ENCODE measurements at regions not wholly inside any gene's neighbourhood (a gene's known extent, or its start where the extent isn't known, plus 50 kb on each side); places are given as distances from the start of the nearest gene placed in this dataset.
A peak's percentile ranks its signal among the peaks of the same experiment; 100 is the strongest.

DNA sequence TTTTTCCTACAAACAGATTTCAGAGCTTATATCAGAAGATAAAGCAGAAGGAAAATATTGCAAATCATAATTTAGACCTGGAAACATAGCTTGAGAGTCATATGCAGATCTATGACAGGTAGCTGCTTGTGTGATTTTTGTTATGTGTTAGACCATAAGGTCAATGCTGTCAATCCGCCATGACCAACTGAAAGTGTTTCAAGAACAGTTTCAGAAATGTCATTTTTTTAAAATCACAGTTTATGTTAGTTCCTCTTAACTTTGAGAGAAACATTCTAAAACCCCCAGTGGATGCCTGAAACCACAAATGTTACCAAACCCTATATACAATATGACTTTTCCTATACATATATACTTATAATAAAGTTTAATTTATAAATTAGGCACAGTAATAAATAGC is 391.3 kb upstream of the FAM241A start:
- Histone ChIP-seq H3K4me1 (ENCODE audit: insufficient read depth, low read length) (no peaks in the 10 kb centered on the region), H2AFZ (ENCODE audit: low read depth, low read length) (no peak overlapping the region), H3K9me3 (ENCODE audit: low read length) (no peaks in the 10 kb centered on the region), H3K4me3 (ENCODE audit: low read length) (no peak overlapping the region), H3K27me3 (ENCODE audit: insufficient read depth, low read length) (no peaks in the 10 kb centered on the region), H3K36me3 (ENCODE audit: insufficient read depth, low read length) (no peaks in the 10 kb centered on the region)

DNA sequence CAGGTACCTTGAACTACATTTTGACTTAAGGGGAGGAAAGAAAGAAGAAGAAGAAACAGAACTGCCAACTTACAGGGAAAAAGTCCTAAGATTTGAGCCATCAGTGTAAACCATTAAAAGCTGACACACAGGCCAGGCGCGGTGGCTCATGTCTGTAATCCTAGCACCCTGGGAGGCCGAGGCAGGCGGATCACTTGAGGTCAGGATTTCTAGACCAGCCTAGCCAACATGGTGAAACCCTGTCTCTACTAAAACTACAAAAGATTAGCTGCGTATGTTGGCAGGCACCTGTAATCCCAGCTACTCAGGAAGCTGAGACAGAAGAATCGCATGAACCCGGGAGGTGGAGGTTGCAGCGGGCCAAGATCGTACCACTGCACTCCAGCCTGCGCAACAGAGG is 389.7 kb upstream of the FAM241A start:
- no peaks in the 10 kb centered on the region for H3K9me3 ChIP-seq (ENCODE audit: low read length)
- no peaks in the 10 kb centered on the region for H3K27me3 ChIP-seq (ENCODE audit: insufficient read depth, low read length)
- no peak overlapping the region for H2AFZ ChIP-seq (ENCODE audit: low read depth, low read length)
- no peaks in the 10 kb centered on the region for H3K36me3 ChIP-seq (ENCODE audit: insufficient read depth, low read length)
- H3K4me3 ChIP-seq (ENCODE audit: low read length), result no peak overlapping the region
- no peaks in the 10 kb centered on the region for H3K4me1 ChIP-seq (ENCODE audit: insufficient read depth, low read length)

DNA sequence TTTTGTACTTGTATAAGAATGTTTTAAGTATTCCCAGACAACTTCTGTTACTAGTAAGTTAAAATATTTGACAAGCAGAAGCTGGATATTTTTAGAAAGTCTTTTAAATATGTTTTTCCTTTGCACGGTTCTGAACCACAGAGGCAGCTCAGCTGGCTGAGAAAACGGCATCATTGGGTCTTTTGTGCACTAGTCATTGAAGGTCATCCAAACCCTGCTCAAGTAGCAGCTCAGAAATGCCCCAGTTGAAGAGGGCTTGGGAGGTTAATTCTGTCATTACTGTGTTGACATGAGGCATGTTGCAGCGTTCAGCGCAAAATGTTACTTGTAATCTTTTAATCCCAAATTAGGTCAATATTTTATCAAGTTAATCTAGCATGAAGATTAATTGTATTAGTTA is 383.7 kb upstream of the FAM241A start:
- no peak overlapping the region for H3K4me3 ChIP-seq (ENCODE audit: low read length)
- no peaks in the 10 kb centered on the region for H3K27me3 ChIP-seq (ENCODE audit: insufficient read depth, low read length)
- H3K9me3 ChIP-seq (ENCODE audit: low read length), result no peaks in the 10 kb centered on the region
- no peaks in the 10 kb centered on the region for H3K36me3 ChIP-seq (ENCODE audit: insufficient read depth, low read length)
- peaks cover 4% of the 10 kb centered on the region for H3K4me1 ChIP-seq (ENCODE audit: insufficient read depth, low read length)
- H2AFZ ChIP-seq (ENCODE audit: low read depth, low read length), result no peak overlapping the region

DNA sequence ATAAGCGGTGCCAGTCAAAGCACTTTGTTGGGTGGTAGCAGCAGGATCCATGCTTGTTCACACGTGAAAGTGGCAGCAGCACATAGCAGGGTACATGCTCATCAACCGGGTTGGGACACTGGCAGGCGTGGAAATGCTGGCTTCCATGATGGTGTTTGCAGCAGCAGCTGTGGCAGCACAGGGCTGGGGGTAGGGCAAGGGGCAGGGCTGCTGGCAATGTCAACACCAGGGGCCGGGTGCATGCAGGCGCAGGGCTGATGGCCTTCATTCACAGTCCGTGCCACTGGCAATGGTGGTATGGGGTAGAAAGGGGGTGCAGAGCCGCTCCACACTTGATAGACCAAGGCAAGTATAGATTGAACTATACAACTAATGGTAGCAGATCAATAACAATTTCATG is 374.7 kb upstream of the FAM241A start:
- H2AFZ ChIP-seq (ENCODE audit: low read depth, low read length), result no peak overlapping the region
- no peak overlapping the region for H3K4me3 ChIP-seq (ENCODE audit: low read length)
- H3K36me3 ChIP-seq (ENCODE audit: insufficient read depth, low read length), result no peaks in the 10 kb centered on the region
- H3K9me3 ChIP-seq (ENCODE audit: low read length), result no peaks in the 10 kb centered on the region
- no peaks in the 10 kb centered on the region for H3K27me3 ChIP-seq (ENCODE audit: insufficient read depth, low read length)
- no peaks in the 10 kb centered on the region for H3K4me1 ChIP-seq (ENCODE audit: insufficient read depth, low read length)

DNA sequence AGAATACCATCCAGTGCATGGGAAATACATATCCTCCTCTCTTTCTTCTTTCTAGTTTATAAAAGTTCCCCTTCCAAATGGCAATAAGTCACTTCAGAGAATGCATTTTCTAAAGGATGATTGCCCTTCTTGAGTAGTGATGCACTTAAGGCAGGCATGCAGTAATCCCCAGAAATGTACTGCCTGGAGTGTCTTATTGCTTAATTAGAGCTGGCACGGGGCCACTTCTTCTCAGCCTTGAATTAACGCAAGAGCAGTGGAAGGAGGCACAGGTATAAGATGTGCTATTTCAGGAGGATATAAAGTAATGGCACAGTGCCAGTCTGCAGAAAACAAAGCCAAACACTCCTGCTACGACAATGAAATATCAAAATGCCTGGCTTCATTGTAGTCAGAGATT is 371.4 kb upstream of the FAM241A start:
- no peaks in the 10 kb centered on the region for H3K4me1 ChIP-seq (ENCODE audit: insufficient read depth, low read length)
- no peak overlapping the region for H2AFZ ChIP-seq (ENCODE audit: low read depth, low read length)
- H3K36me3 ChIP-seq (ENCODE audit: insufficient read depth, low read length), result no peaks in the 10 kb centered on the region
- no peaks in the 10 kb centered on the region for H3K9me3 ChIP-seq (ENCODE audit: low read length)
- H3K4me3 ChIP-seq (ENCODE audit: low read length), result no peak overlapping the region
- no peaks in the 10 kb centered on the region for H3K27me3 ChIP-seq (ENCODE audit: insufficient read depth, low read length)

DNA sequence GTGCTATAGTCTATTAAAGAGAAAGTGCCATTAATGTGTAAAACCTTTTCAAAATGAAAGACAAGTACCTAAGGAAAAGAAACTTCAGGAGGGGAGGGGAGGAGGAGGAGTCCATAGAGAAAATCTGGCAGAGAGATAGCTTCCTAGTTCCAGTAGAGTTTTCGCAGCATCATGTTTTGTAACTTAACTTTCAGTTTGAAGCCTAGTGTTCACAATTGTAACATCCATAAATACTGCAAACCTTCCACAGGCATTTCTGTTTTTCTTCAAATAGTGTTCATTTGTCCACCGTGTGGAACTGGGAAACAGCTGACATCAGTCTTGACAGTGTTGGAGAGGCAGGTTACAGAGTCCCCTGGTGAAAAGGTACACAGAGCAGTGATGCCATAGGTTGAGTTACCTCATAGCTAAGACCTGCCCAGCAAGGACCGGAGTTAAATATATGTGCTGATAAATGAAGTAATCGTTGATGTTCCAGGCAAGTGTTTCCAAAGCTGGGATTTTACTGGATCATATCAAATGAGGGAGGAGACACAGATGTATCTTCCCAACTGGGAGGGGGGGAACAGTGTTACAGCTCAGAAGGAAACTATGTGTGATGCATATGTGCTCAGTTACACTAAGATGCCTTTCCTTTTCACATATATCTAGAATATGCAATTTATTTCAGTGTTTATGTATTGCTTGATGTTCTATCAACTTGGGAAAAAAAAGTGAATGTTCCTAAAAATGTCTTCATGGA is 369.5 kb upstream of the FAM241A start:
- Histone ChIP-seq H3K9me3 (ENCODE audit: low read length) (no peaks in the 10 kb centered on the region), H3K27me3 (ENCODE audit: insufficient read depth, low read length) (no peaks in the 10 kb centered on the region), H3K4me3 (ENCODE audit: low read length) (no peak overlapping the region), H3K4me1 (ENCODE audit: insufficient read depth, low read length) (no peaks in the 10 kb centered on the region), H2AFZ (ENCODE audit: low read depth, low read length) (no peak overlapping the region), H3K36me3 (ENCODE audit: insufficient read depth, low read length) (no peaks in the 10 kb centered on the region)

DNA sequence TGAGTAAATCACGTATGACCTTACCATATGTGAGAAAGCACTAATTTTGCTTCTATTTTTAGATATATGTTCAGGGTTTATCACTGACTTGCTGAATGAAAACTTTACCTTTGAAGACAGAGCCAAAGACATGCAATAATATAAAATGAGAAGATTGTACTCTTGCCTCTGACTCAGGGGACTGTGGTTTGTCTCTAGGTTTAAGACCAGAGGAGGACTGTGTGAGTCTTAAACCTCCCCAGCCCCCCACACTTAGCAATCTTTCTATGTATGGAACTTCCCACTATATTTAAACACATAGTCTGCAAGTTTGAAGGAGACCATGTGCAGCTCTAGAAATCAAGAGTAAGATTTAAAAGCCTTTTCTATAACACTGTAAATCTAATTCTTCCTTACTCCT is 368.7 kb upstream of the FAM241A start:
- Histone ChIP-seq H3K36me3 (ENCODE audit: insufficient read depth, low read length) (no peaks in the 10 kb centered on the region), H3K4me3 (ENCODE audit: low read length) (no peak overlapping the region), H2AFZ (ENCODE audit: low read depth, low read length) (no peak overlapping the region)

DNA sequence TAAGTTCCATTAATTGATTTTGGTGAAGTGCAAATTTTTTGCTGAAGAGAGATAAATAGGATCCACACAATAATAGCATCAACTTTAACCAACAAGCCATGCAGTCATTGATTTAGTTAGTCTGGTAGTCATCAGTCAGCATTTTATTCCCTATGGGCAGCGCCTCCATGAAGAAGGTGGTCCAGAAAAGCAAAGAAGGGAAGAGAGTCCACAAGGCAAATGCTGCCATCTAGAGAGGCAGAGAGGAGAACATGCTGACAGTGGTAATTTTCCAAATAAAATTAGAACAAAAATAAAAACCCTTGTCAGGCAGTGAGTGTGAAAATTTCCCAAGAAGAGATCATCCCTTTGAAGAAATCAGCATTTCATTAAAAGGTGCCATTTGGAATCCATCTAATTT is 366.7 kb upstream of the FAM241A start:
- no peaks in the 10 kb centered on the region for H3K9me3 ChIP-seq (ENCODE audit: low read length)
- H3K4me3 ChIP-seq (ENCODE audit: low read length), result no peak overlapping the region
- no peaks in the 10 kb centered on the region for H3K27me3 ChIP-seq (ENCODE audit: insufficient read depth, low read length)
- H3K36me3 ChIP-seq (ENCODE audit: insufficient read depth, low read length), result no peaks in the 10 kb centered on the region
- no peak overlapping the region for H2AFZ ChIP-seq (ENCODE audit: low read depth, low read length)
- H3K4me1 ChIP-seq (ENCODE audit: insufficient read depth, low read length), result no peaks in the 10 kb centered on the region

More for the DNA sequence above, 368.7 kb upstream of the FAM241A start:
- H3K9me3 ChIP-seq (ENCODE audit: low read length), result no peaks in the 10 kb centered on the region
- no peaks in the 10 kb centered on the region for H3K27me3 ChIP-seq (ENCODE audit: insufficient read depth, low read length)
- no peaks in the 10 kb centered on the region for H3K4me1 ChIP-seq (ENCODE audit: insufficient read depth, low read length)

DNA sequence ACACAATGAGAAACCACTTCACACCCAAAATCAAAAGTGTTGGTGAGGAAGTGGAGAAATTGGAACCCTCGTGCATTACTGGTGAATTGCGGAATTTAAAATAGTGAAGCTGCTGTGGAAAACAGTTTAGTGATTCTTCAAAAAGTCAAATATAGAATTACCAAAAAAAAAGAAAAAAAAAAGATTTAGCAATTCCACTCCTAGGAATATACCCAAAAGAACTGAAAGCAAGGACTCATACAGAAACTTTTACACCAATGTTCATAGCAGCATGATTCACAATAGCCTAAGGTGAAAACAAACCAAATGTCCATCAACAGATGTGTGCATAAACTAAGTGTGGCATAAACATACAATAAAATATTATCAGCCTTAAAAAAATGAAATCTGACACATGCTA is 364.3 kb upstream of the FAM241A start:
- Histone ChIP-seq H3K4me1 (ENCODE audit: insufficient read depth, low read length) (no peaks in the 10 kb centered on the region), H2AFZ (ENCODE audit: low read depth, low read length) (no peak overlapping the region), H3K4me3 (ENCODE audit: low read length) (no peak overlapping the region), H3K36me3 (ENCODE audit: insufficient read depth, low read length) (no peaks in the 10 kb centered on the region), H3K9me3 (ENCODE audit: low read length) (no peaks in the 10 kb centered on the region), H3K27me3 (ENCODE audit: insufficient read depth, low read length) (no peaks in the 10 kb centered on the region)

DNA sequence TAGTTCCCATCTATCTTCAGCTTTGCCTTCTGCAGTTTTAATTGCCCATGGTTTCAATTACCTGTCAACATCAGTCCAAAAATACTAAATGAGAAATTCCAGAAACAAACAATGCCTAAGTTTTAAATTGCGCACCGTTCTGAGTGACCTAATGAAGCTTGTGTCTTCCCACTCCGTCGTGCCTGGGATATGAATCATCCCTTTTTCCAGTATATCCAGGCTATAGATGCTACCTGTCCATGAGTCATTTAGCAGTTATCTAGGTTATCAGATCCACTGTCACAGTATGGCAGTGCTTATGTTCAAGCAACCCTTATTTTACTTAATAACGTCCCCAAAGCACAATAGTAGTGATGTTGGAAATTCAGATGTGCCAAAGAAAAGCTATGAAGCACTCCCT is 363.6 kb upstream of the FAM241A start:
- H3K27me3 ChIP-seq (ENCODE audit: insufficient read depth, low read length), result no peaks in the 10 kb centered on the region
- H3K4me3 ChIP-seq (ENCODE audit: low read length), result no peak overlapping the region
- no peaks in the 10 kb centered on the region for H3K4me1 ChIP-seq (ENCODE audit: insufficient read depth, low read length)
- H3K36me3 ChIP-seq (ENCODE audit: insufficient read depth, low read length), result no peaks in the 10 kb centered on the region
- no peak overlapping the region for H2AFZ ChIP-seq (ENCODE audit: low read depth, low read length)
- H3K9me3 ChIP-seq (ENCODE audit: low read length), result no peaks in the 10 kb centered on the region

DNA sequence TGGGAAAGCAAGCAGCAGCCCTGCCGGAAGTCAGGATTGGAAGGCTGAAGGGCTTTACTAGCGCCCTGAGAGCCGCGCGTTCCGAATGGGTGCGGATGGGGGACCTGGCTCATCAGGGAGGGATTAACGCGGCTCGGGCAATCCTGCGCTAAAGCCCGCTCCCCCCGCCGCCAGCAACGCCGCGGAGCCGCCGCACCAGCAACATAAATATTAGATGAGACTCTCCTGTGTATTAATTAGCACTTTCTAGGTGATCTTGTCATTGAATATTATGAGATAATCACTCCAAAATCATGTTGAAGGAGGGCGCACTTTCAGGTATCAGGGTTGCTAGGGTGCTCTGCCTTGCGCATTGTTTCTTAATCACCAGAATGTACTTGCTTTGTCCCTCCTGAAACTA is 357.2 kb upstream of the FAM241A start:
- Histone ChIP-seq H3K36me3 (ENCODE audit: insufficient read depth, low read length) (no peaks in the 10 kb centered on the region), H2AFZ (ENCODE audit: low read depth, low read length) (no peak overlapping the region), H3K27me3 (ENCODE audit: insufficient read depth, low read length) (no peaks in the 10 kb centered on the region), H3K4me1 (ENCODE audit: insufficient read depth, low read length) (peaks cover 9% of the 10 kb centered on the region), H3K4me3 (ENCODE audit: low read length) (no peak overlapping the region), H3K9me3 (ENCODE audit: low read length) (no peaks in the 10 kb centered on the region)

DNA sequence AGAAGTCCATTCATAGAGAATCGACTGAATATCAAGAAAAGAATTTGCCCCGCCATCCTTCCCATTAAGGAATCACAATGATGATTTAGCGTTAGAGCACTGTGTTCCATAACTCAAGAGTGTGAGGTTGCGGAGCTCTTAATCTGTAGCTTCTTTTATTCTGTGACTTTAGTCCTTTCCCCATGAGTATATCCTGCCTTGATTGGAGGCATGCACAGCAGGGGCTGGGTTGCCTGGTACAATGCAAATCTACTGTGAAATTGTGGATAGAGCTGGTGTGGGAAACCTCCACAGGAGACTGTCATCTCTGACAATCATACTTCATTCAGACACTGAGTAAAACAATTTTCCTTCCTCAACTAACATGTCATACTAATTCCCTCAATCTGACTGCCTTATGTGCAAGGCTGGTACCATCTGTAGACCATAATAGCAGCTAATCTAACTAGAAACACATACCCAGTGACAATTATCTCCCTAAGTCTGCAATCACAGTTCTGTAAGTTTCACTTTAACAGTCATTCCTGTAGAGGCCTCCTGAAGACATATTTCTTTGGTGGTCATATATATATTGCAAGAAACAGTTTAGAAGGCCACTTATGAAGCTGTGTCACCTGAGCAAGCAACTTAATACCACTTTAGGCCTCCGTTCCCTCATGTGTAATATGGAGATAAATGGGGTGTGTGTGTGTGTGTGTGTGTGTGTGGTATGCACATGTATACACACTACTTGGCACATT is 355.2 kb upstream of the FAM241A start:
- H2AFZ ChIP-seq (ENCODE audit: low read depth, low read length), result no peak overlapping the region
- H3K36me3 ChIP-seq (ENCODE audit: insufficient read depth, low read length), result no peaks in the 10 kb centered on the region
- H3K4me1 ChIP-seq (ENCODE audit: insufficient read depth, low read length), result peaks cover 20% of the 10 kb centered on the region
- no peaks in the 10 kb centered on the region for H3K9me3 ChIP-seq (ENCODE audit: low read length)
- H3K27me3 ChIP-seq (ENCODE audit: insufficient read depth, low read length), result no peaks in the 10 kb centered on the region
- no peak overlapping the region for H3K4me3 ChIP-seq (ENCODE audit: low read length)

DNA sequence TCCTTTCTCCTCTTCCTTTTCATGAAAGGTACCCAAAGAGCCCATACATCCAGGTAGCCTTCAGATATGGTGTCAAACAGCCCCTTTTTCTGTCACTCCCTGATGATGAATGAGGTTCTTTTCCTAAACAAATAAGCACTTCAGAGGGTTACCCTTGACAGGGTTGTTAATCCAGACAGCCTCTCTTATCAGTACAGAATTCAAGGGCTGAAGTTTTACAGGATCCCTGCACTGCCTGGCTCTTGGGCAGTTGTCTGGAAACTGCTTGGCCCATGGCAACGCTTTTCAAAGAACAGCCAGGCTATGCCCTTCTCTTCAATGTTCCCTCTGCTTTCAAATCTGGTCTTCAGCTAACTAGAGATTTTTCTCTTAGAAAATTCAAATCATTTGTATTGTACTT is 352.6 kb upstream of the FAM241A start:
- Histone ChIP-seq H2AFZ (ENCODE audit: low read depth, low read length) (peak overlapping the region; percentile 40), H3K4me3 (ENCODE audit: low read length) (no peak overlapping the region), H3K36me3 (ENCODE audit: insufficient read depth, low read length) (no peaks in the 10 kb centered on the region), H3K9me3 (ENCODE audit: low read length) (no peaks in the 10 kb centered on the region), H3K4me1 (ENCODE audit: insufficient read depth, low read length) (peaks cover 20% of the 10 kb centered on the region), H3K27me3 (ENCODE audit: insufficient read depth, low read length) (no peaks in the 10 kb centered on the region)
